ENCODE measurements at regions not wholly inside any gene's neighbourhood (a gene's known extent, or its start where the extent isn't known, plus 50 kb on each side); places are given as distances from the start of the nearest gene placed in this dataset.
A peak's percentile ranks its signal among the peaks of the same experiment; 100 is the strongest.
"Not testable (repeated sequence)": the region's sequence is repeated elsewhere in the genome, so short reads cannot be mapped to it uniquely, and the experiment has no call there.

GRCh38 chrX:74195605-74196004, 108.4 kb upstream of the ZCCHC13 start:
- no peak for DNase-seq (ENCODE audit: low spot score in 2 of 2)
- H3K9me3 Mint-ChIP-seq, result peaks cover 0 to 17% of the 10 kb centered on the region in 2 donors
- no peak for ATAC-seq
- peaks cover 0 to 6% of the 10 kb centered on the region in 2 donors for H3K36me3 Mint-ChIP-seq
- no peak overlapping the region for H3K27ac Mint-ChIP-seq

- Mint-ChIP-seq H3K27ac (no peak overlapping the region), H3K9me3 (peaks cover 0 to 17% of the 10 kb centered on the region in 2 donors), H3K36me3 (peaks cover 0 to 6% of the 10 kb centered on the region in 2 donors)
- ATAC-seq (no peak), DNase-seq (ENCODE audit: low spot score in 2 of 2) (no peak)
These were observed 108.9 kb upstream of the ZCCHC13 start for GRCh38 chrX:74195120-74195519.

- no peak for ATAC-seq
These were observed 116.8 kb upstream of the ZCCHC13 start for GRCh38 chrX:74187211-74187610.

GRCh38 chrX:74183047-74183446, 120.9 kb upstream of the ZCCHC13 start:
- ATAC-seq; DNase-seq (ENCODE audit: low spot score in 2 of 2); H3K27ac Mint-ChIP-seq; H3K9me3 Mint-ChIP-seq; H3K36me3 Mint-ChIP-seq: not testable (repeated sequence)

More at GRCh38 chrX:74187211-74187610, 116.8 kb upstream of the ZCCHC13 start:
- Mint-ChIP-seq H3K36me3 (no peaks in the 10 kb centered on the region), H3K27ac (no peak overlapping the region), H3K9me3 (no peaks in the 10 kb centered on the region)
- no peak for DNase-seq (ENCODE audit: low spot score in 2 of 2)

GRCh38 chrX:74181976-74182375, 122.0 kb upstream of the ZCCHC13 start:
- not testable (repeated sequence) for H3K9me3 Mint-ChIP-seq

GRCh38 chrX:74180716-74181115, 123.3 kb upstream of the ZCCHC13 start:
- ATAC-seq (no peak), DNase-seq (ENCODE audit: low spot score in 2 of 2) (no peak)
- H3K27ac Mint-ChIP-seq, result no peak overlapping the region
- no peaks in the 10 kb centered on the region for H3K36me3 Mint-ChIP-seq
- H3K9me3 Mint-ChIP-seq, result no peaks in the 10 kb centered on the region

More at GRCh38 chrX:74181976-74182375, 122.0 kb upstream of the ZCCHC13 start:
- not testable (repeated sequence) for H3K27ac Mint-ChIP-seq; H3K36me3 Mint-ChIP-seq; DNase-seq (ENCODE audit: low spot score in 2 of 2); ATAC-seq

GRCh38 chrX:74179990-74180389, 124.0 kb upstream of the ZCCHC13 start:
- DNase-seq (ENCODE audit: low spot score in 2 of 2), result no peak
- no peak for ATAC-seq
- Mint-ChIP-seq H3K36me3 (no peaks in the 10 kb centered on the region), H3K9me3 (no peaks in the 10 kb centered on the region), H3K27ac (no peak overlapping the region)

- no peaks in the 10 kb centered on the region for H3K36me3 Mint-ChIP-seq
- ATAC-seq (no peak), DNase-seq (ENCODE audit: low spot score in 2 of 2) (no peak)
- H3K27ac Mint-ChIP-seq, result no peak overlapping the region
- H3K9me3 Mint-ChIP-seq, result no peaks in the 10 kb centered on the region
These were observed 124.5 kb upstream of the ZCCHC13 start for GRCh38 chrX:74179499-74179898.

- Mint-ChIP-seq H3K9me3 (no peaks in the 10 kb centered on the region), H3K36me3 (no peaks in the 10 kb centered on the region), H3K27ac (no peak overlapping the region)
- ATAC-seq, result no peak
- no peak for DNase-seq (ENCODE audit: low spot score in 2 of 2)
These were observed 124.9 kb upstream of the ZCCHC13 start for GRCh38 chrX:74179071-74179470.

GRCh38 chrX:74178536-74178935, 125.4 kb upstream of the ZCCHC13 start:
- no peaks in the 10 kb centered on the region for H3K9me3 Mint-ChIP-seq
- no peak overlapping the region for H3K27ac Mint-ChIP-seq
- ATAC-seq (no peak), DNase-seq (ENCODE audit: low spot score in 2 of 2) (no peak)
- no peaks in the 10 kb centered on the region for H3K36me3 Mint-ChIP-seq

- peaks cover 8 to 11% of the 10 kb centered on the region in 2 donors for H3K36me3 Mint-ChIP-seq
- no peak overlapping the region for H3K27ac Mint-ChIP-seq
- DNase-seq (ENCODE audit: low spot score in 2 of 2) (no peak), ATAC-seq (no peak)
- peaks cover 7 to 12% of the 10 kb centered on the region in 2 donors for H3K9me3 Mint-ChIP-seq
These were observed 132.5 kb upstream of the ZCCHC13 start for GRCh38 chrX:74171465-74171864.

- no peaks in the 10 kb centered on the region for H3K9me3 Mint-ChIP-seq
- ATAC-seq, result no peak
- no peaks in the 10 kb centered on the region for H3K36me3 Mint-ChIP-seq
- no peak overlapping the region for H3K27ac Mint-ChIP-seq
- DNase-seq (ENCODE audit: low spot score in 2 of 2), result no peak
These were observed 141.8 kb upstream of the ZCCHC13 start for GRCh38 chrX:74162199-74162598.

GRCh38 chrX:74160816-74161215, 143.2 kb upstream of the ZCCHC13 start:
- ATAC-seq, result no peak
- Mint-ChIP-seq H3K36me3 (peaks cover 0 to 4% of the 10 kb centered on the region in 2 donors), H3K27ac (no peak overlapping the region), H3K9me3 (no peaks in the 10 kb centered on the region)
- DNase-seq (ENCODE audit: low spot score in 2 of 2), result no peak

GRCh38 chrX:74160358-74160757, 143.6 kb upstream of the ZCCHC13 start:
- DNase-seq (ENCODE audit: low spot score in 2 of 2) (no peak), ATAC-seq (no peak)
- H3K9me3 Mint-ChIP-seq, result no peaks in the 10 kb centered on the region
- no peak overlapping the region for H3K27ac Mint-ChIP-seq
- peaks cover 0 to 4% of the 10 kb centered on the region in 2 donors for H3K36me3 Mint-ChIP-seq

- Mint-ChIP-seq H3K36me3 (peaks cover 10 to 13% of the 10 kb centered on the region in 2 donors), H3K9me3 (no peaks in the 10 kb centered on the region), H3K27ac (no peak overlapping the region)
- ATAC-seq (no peak), DNase-seq (ENCODE audit: low spot score in 2 of 2) (no peak)
These were observed 156.5 kb upstream of the ZCCHC13 start for GRCh38 chrX:74147439-74147838.

- H3K36me3 Mint-ChIP-seq, result no peaks in the 10 kb centered on the region
- DNase-seq (ENCODE audit: low spot score in 2 of 2) (no peak), ATAC-seq (no peak)
- no peaks in the 10 kb centered on the region for H3K9me3 Mint-ChIP-seq
- no peak overlapping the region for H3K27ac Mint-ChIP-seq
These were observed 165.0 kb upstream of the ZCCHC13 start for GRCh38 chrX:74138943-74139342.

GRCh38 chrX:74133156-74133796, 170.7 kb upstream of the ZCCHC13 start:
- ATAC-seq (no peak), DNase-seq (ENCODE audit: low spot score in 2 of 2) (peak in 1 of 2 donors; percentile 5)
- no peaks in the 10 kb centered on the region for H3K9me3 Mint-ChIP-seq
- H3K36me3 Mint-ChIP-seq, result no peaks in the 10 kb centered on the region
- H3K27ac Mint-ChIP-seq, result no peak overlapping the region

GRCh38 chrX:74132280-74132679, 171.7 kb upstream of the ZCCHC13 start:
- Mint-ChIP-seq H3K36me3 (no peaks in the 10 kb centered on the region), H3K9me3 (no peaks in the 10 kb centered on the region)

More at GRCh38 chrX:74132280-74132679, 171.7 kb upstream of the ZCCHC13 start:
- ATAC-seq, result no peak
- no peak for DNase-seq (ENCODE audit: low spot score in 2 of 2)
- H3K27ac Mint-ChIP-seq, result no peak overlapping the region

Data from activated naive CD4-positive, alpha-beta T cell treated with anti-CD3 and anti-CD28 coated beads, Interleukin-2, amount 50 U/mL, for 72 hours (primary cell).